GM06990 (cell line): ENCODE measurements at regions not wholly inside any gene's neighbourhood (a gene's known extent, or its start where the extent isn't known, plus 50 kb on each side); places are given as distances from the start of the nearest gene placed in this dataset.

Experiments
- DNase-seq: peaks from one replicate; pipeline ENCODE4 v3.0.0-alpha.2; 2011; ENCODE audit not compliant: insufficient read length; ENCODE audit errors: extremely low read depth
- H3K27me3 ChIP-seq: replicated peaks from 2 replicates; pipeline ENCODE4 v1.6.0; 2011; ENCODE audit warnings: low read length; ENCODE audit not compliant: control insufficient read depth, insufficient read depth
- H3K36me3 ChIP-seq: 2 replicates; pipeline ENCODE4 v1.5.1; 2011; ENCODE audit warnings: low read length; ENCODE audit not compliant: control insufficient read depth, insufficient read depth
- H3K4me3 ChIP-seq: replicated peaks from 2 replicates; pipeline ENCODE4 v1.5.1; 2011; ENCODE audit warnings: low read depth, mild to moderate bottlenecking, control low read depth, low read length
- CTCF ChIP-seq: IDR thresholded peaks from 2 replicates; pipeline ENCODE4 v1.5.1; 2011; ENCODE audit warnings: low read length, control low read depth, mild to moderate bottlenecking, inconsistent platforms; ENCODE audit not compliant: insufficient read depth, poor library complexity, severe bottlenecking

GRCh38 chr20:24743641-24744040, 205.4 kb upstream of the CST7 start:
- DNase-seq = no peak
- H3K4me3 ChIP-seq = no peak overlapping the region
- H3K36me3 ChIP-seq = no peaks in the 10 kb centered on the region
- no peaks in the 10 kb centered on the region for H3K27me3 ChIP-seq
- TF ChIP-seq CTCF = no peak

- DNase-seq = no peak
- Histone ChIP-seq H3K4me3 (no peak overlapping the region), H3K27me3 (no peaks in the 10 kb centered on the region), H3K36me3 (no peaks in the 10 kb centered on the region)
- TF ChIP-seq CTCF = no peak
Observed at GRCh38 chr20:24744747-24745146, 204.3 kb upstream of the CST7 start.

- Histone ChIP-seq H3K36me3 (no peaks in the 10 kb centered on the region), H3K27me3 (no peaks in the 10 kb centered on the region), H3K4me3 (no peak overlapping the region)
- TF ChIP-seq CTCF = no peak
- no peak for DNase-seq
Observed at GRCh38 chr20:24745206-24745605, 203.9 kb upstream of the CST7 start.

GRCh38 chr20:24745617-24746350, 203.3 kb upstream of the CST7 start:
- no peak overlapping the region for H3K4me3 ChIP-seq
- DNase-seq = no peak
- TF ChIP-seq CTCF = no peak
- H3K27me3 ChIP-seq = no peaks in the 10 kb centered on the region
- H3K36me3 ChIP-seq = no peaks in the 10 kb centered on the region

- no peak overlapping the region for H3K4me3 ChIP-seq
Observed at GRCh38 chr20:24746351-24746685, 202.8 kb upstream of the CST7 start.

More at GRCh38 chr20:24746351-24746685, 202.8 kb upstream of the CST7 start:
- no peak for DNase-seq
- no peaks in the 10 kb centered on the region for H3K27me3 ChIP-seq
- no peaks in the 10 kb centered on the region for H3K36me3 ChIP-seq
- no peak for TF ChIP-seq CTCF
